CD14-positive monocyte (primary cell): ENCODE measurements at regions not wholly inside any gene's neighbourhood (a gene's known extent, or its start where the extent isn't known, plus 50 kb on each side); places are given as distances from the start of the nearest gene placed in this dataset.

Experiments
- DNase-seq, 3 donors: peaks; one replicate each; pipeline ENCODE4 v3.0.0-alpha.2; 2011 to 2022
- H2AFZ ChIP-seq: 2 replicates; pipeline ENCODE4 v1.6.0; 2012; ENCODE audit warnings: mild to moderate bottlenecking, low read depth, low read length, inconsistent platforms; ENCODE audit not compliant: insufficient read depth, poor library complexity, severe bottlenecking
- H3K27ac ChIP-seq, 2 donors: 1 replicate in 1 of 2; 2 replicates in 1 of 2; pipeline ENCODE4 v1.5.1; 2012 to 2013; ENCODE audit warnings: low read length in 2 of 2, control low read depth in 1 of 2, inconsistent platforms in 1 of 2, low read depth in 1 of 2, mild to moderate bottlenecking in 1 of 2
- H3K27me3 ChIP-seq, 2 donors: one replicate each; pipeline versions ENCODE4 v1.6.0 to v1.6.1; 2011 to 2013; ENCODE audit warnings: low read length in 2 of 2; ENCODE audit not compliant: control insufficient read depth in 2 of 2, insufficient read depth in 2 of 2
- H3K36me3 ChIP-seq, 2 donors: replicated peaks in 1 of 2; 1 replicate in 1 of 2; 2 replicates in 1 of 2; pipeline versions ENCODE4 v1.5.1 to v1.6.1; 2012 to 2013; ENCODE audit warnings: low read length in 2 of 2, control low read depth in 1 of 2, inconsistent platforms in 1 of 2, mild to moderate bottlenecking in 1 of 2; ENCODE audit not compliant: insufficient read depth in 2 of 2, control insufficient read depth in 1 of 2
- H3K4me1 ChIP-seq, 2 donors: 1 replicate in 1 of 2; 2 replicates in 1 of 2; pipeline versions ENCODE4 v1.5.1 to v1.6.1; 2012 to 2013; ENCODE audit warnings: low read length in 2 of 2, control low read depth in 1 of 2, inconsistent platforms in 1 of 2, mild to moderate bottlenecking in 1 of 2, moderate library complexity in 1 of 2; ENCODE audit not compliant: insufficient read depth in 2 of 2, control insufficient read depth in 1 of 2
- H3K4me2 ChIP-seq: replicated peaks from 2 replicates; pipeline ENCODE3; 2012; ENCODE audit warnings: low read length, moderate library complexity, mild to moderate bottlenecking; ENCODE audit not compliant: poor library complexity, severe bottlenecking; ENCODE audit errors: extremely low read depth
- H3K4me3 ChIP-seq, 3 experiments: fragments of 200-600 bp in 1 of 3; sonication (generic) in 1 of 3; replicated peaks in 1 of 3; 1 replicate in 2 of 3; 2 replicates in 1 of 3; pipeline ENCODE4 v1.5.1; 2011 to 2013; ENCODE audit warnings: low read length in 3 of 3, mild to moderate bottlenecking in 3 of 3, control low read depth in 2 of 3, low read depth in 2 of 3, inconsistent platforms in 1 of 3, moderate library complexity in 1 of 3
- H3K79me2 ChIP-seq: 2 replicates; pipeline ENCODE4 v1.6.0; 2012; ENCODE audit warnings: mild to moderate bottlenecking, control low read depth, inconsistent platforms, low read length, moderate library complexity; ENCODE audit not compliant: insufficient read depth
- H3K9ac ChIP-seq: 2 replicates; pipeline ENCODE4 v1.6.0; 2017; ENCODE audit warnings: low read length, mild to moderate bottlenecking; ENCODE audit not compliant: insufficient read depth, poor library complexity, severe bottlenecking
- H3K9me3 ChIP-seq, 2 donors: replicated peaks in 1 of 2; 1 replicate in 1 of 2; 2 replicates in 1 of 2; pipeline versions ENCODE4 v1.5.1 to v1.6.1; 2012 to 2013; ENCODE audit warnings: low read length in 2 of 2, control low read depth in 1 of 2; ENCODE audit not compliant: control insufficient read depth in 1 of 2, insufficient read depth in 1 of 2
- H4K20me1 ChIP-seq: 2 replicates; pipeline ENCODE4 v1.6.0; 2012; ENCODE audit warnings: mild to moderate bottlenecking, low read length, control low read depth, moderate library complexity; ENCODE audit not compliant: insufficient read depth
- H3K27ac Mint-ChIP-seq, 7 donors: one replicate each; pipeline ENCODE4 v1.8.0; 2020; ENCODE audit warnings: mild to moderate bottlenecking in 7 of 7, mixed read lengths in 7 of 7, moderate library complexity in 6 of 7, inconsistent platforms in 2 of 7
- H3K27me3 Mint-ChIP-seq, 3 donors: one replicate each; pipeline ENCODE4 v1.8.0; 2021 to 2022; ENCODE audit warnings: low read depth in 3 of 3, mild to moderate bottlenecking in 3 of 3, mixed read lengths in 3 of 3, moderate library complexity in 3 of 3, inconsistent platforms in 1 of 3
- H3K36me3 Mint-ChIP-seq, 2 donors: one replicate each; pipeline ENCODE4 v1.8.0; 2020; ENCODE audit warnings: mixed read lengths in 2 of 2, inconsistent platforms in 1 of 2, mild to moderate bottlenecking in 1 of 2
- H3K4me1 Mint-ChIP-seq: one replicate; pipeline ENCODE4 v1.8.0; 2020; ENCODE audit warnings: mild to moderate bottlenecking, mixed read lengths
- H3K4me3 Mint-ChIP-seq, 2 donors: one replicate each; pipeline ENCODE4 v1.8.0; 2020; ENCODE audit warnings: mild to moderate bottlenecking in 2 of 2, mixed read lengths in 2 of 2, moderate library complexity in 1 of 2
- H3K9me3 Mint-ChIP-seq, 7 donors: one replicate each; pipeline ENCODE4 v1.8.0; 2020 to 2022; ENCODE audit warnings: mixed read lengths in 7 of 7, mild to moderate bottlenecking in 6 of 7, moderate library complexity in 6 of 7, inconsistent platforms in 2 of 7
- CTCF ChIP-seq: fragments of 200-600 bp; IDR thresholded peaks from one replicate; pipeline ENCODE4 v1.8.0; 2022; ENCODE audit warnings: antibody characterized with exemption, mild to moderate bottlenecking
- WGBS: methylation state at CpG from one replicate; pipeline ENCODE4 v1.1.5; 2013; ENCODE audit warnings: missing lambda C conversion rate; ENCODE audit not compliant: insufficient coverage; 5-methylcytosine and 5-hydroxymethylcytosine counted together
- intact Hi-C, 2 donors: fragments of 100-400 bp; cut with micrococcal nuclease; formaldehyde crosslinking; loops; one replicate each; pipeline versions ENCODE4 v1.15.0 to v1.15.1; 2023

GRCh38 chr5:68130253-68130652 lies 85.3 kb upstream of the PIK3R1 start:
- no peak for TF ChIP-seq CTCF
- Histone ChIP-seq H3K4me3 (no peak overlapping the region), H2AFZ (no peak overlapping the region), H3K79me2 (no peaks in the 10 kb centered on the region), H3K9me3 (no peaks in the 10 kb centered on the region), H3K27ac (no peak overlapping the region), H3K4me1 (no peaks in the 10 kb centered on the region), H3K4me2 (no peak overlapping the region), H4K20me1 (no peaks in the 10 kb centered on the region), H3K9ac (no peak overlapping the region), H3K27me3 (no peaks in the 10 kb centered on the region), H3K36me3 (no peaks in the 10 kb centered on the region)
- intact Hi-C loops: no loop called here
- H3K36me3 Mint-ChIP-seq: no peaks in the 10 kb centered on the region
- no peak for DNase-seq
- H3K9me3 Mint-ChIP-seq: peaks cover 0 to 3% (median 0%) of the 10 kb centered on the region in 7 donors
- H3K27me3 Mint-ChIP-seq: peaks cover 0 to 8% (median 1%) of the 10 kb centered on the region in 3 donors
- 71% methylated on average over 1 of the region's 2 CpGs for WGBS
- H3K27ac Mint-ChIP-seq: no peak overlapping the region
- no peak overlapping the region for H3K4me3 Mint-ChIP-seq
- no peaks in the 10 kb centered on the region for H3K4me1 Mint-ChIP-seq

- no CpG with 5 or more reads among the region's 4 CpGs for WGBS
- Histone ChIP-seq H3K4me2 (no peak overlapping the region), H3K4me3 (no peak overlapping the region), H4K20me1 (no peaks in the 10 kb centered on the region), H3K79me2 (no peaks in the 10 kb centered on the region), H2AFZ (no peak overlapping the region), H3K36me3 (no peaks in the 10 kb centered on the region), H3K9me3 (no peaks in the 10 kb centered on the region), H3K4me1 (no peaks in the 10 kb centered on the region), H3K27ac (no peak overlapping the region), H3K9ac (no peak overlapping the region), H3K27me3 (no peaks in the 10 kb centered on the region)
- Mint-ChIP-seq H3K9me3 (peaks cover 0 to 3% (median 0%) of the 10 kb centered on the region in 7 donors), H3K4me3 (no peak overlapping the region), H3K27ac (no peak overlapping the region), H3K27me3 (peaks cover 0 to 8% (median 1%) of the 10 kb centered on the region in 3 donors), H3K4me1 (no peaks in the 10 kb centered on the region), H3K36me3 (no peaks in the 10 kb centered on the region)
- no peak for TF ChIP-seq CTCF
- intact Hi-C loops: loop anchor here in 1 of 2 donors (2.0 kb wide), 1 partner anchor 39 kb away; no protein-coding TSS in a partner anchor
- no peak for DNase-seq
Measured at GRCh38 chr5:68129364-68129763, 86.2 kb upstream of the PIK3R1 start.
